ENCODE measurements at regions not wholly inside any gene's neighbourhood (a gene's known extent, or its start where the extent isn't known, plus 50 kb on each side); places are given as distances from the start of the nearest gene placed in this dataset.

GRCh38 chr1:37393173-37394120 is 80.9 kb upstream of the ZC3H12A start:
- no peak for DNase-seq
- no peak overlapping the region for H3K27ac ChIP-seq (ENCODE audit: low read length)
- WGBS (ENCODE audit: insufficient coverage, low lambda C conversion rate): no CpG with 5 or more reads among the region's 11 CpGs
- no peaks in the 10 kb centered on the region for H3K4me1 ChIP-seq (ENCODE audit: control insufficient read depth, insufficient read depth, low read length)
- no peaks in the 10 kb centered on the region for H3K36me3 ChIP-seq (ENCODE audit: control insufficient read depth, insufficient read depth, low read length)
- no peak overlapping the region for H3K4me3 ChIP-seq (ENCODE audit: low read length)
- H3K9me3 ChIP-seq (ENCODE audit: control insufficient read depth, low read depth, low read length): no peaks in the 10 kb centered on the region
- peaks cover 14% of the 10 kb centered on the region for H3K27me3 ChIP-seq (ENCODE audit: control insufficient read depth, insufficient read depth, low read length)

GRCh38 chr1:37394574-37395464 is 79.6 kb upstream of the ZC3H12A start:
- no peaks in the 10 kb centered on the region for H3K4me1 ChIP-seq (ENCODE audit: control insufficient read depth, insufficient read depth, low read length)
- no peak overlapping the region for H3K27ac ChIP-seq (ENCODE audit: low read length)
- no peaks in the 10 kb centered on the region for H3K9me3 ChIP-seq (ENCODE audit: control insufficient read depth, low read depth, low read length)
- WGBS (ENCODE audit: insufficient coverage, low lambda C conversion rate): 80% methylated on average over 1 of the region's 10 CpGs
- no peaks in the 10 kb centered on the region for H3K36me3 ChIP-seq (ENCODE audit: control insufficient read depth, insufficient read depth, low read length)
- DNase-seq: no peak
- H3K4me3 ChIP-seq (ENCODE audit: low read length): no peak overlapping the region
- peaks cover 14% of the 10 kb centered on the region for H3K27me3 ChIP-seq (ENCODE audit: control insufficient read depth, insufficient read depth, low read length)

GRCh38 chr1:37398096-37398495 is 76.3 kb upstream of the ZC3H12A start:
- no peak overlapping the region for H3K4me3 ChIP-seq (ENCODE audit: low read length)
- no peaks in the 10 kb centered on the region for H3K36me3 ChIP-seq (ENCODE audit: control insufficient read depth, insufficient read depth, low read length)
- 100% methylated on average over 1 of the region's 8 CpGs for WGBS (ENCODE audit: insufficient coverage, low lambda C conversion rate)
- H3K27me3 ChIP-seq (ENCODE audit: control insufficient read depth, insufficient read depth, low read length): peaks cover 7% of the 10 kb centered on the region
- no peak for DNase-seq
- no peak overlapping the region for H3K27ac ChIP-seq (ENCODE audit: low read length)
- H3K4me1 ChIP-seq (ENCODE audit: control insufficient read depth, insufficient read depth, low read length): no peaks in the 10 kb centered on the region
- no peaks in the 10 kb centered on the region for H3K9me3 ChIP-seq (ENCODE audit: control insufficient read depth, low read depth, low read length)

- no peak for DNase-seq
These were observed 75.2 kb upstream of the ZC3H12A start for GRCh38 chr1:37399205-37399604.

GRCh38 chr1:37399830-37400464 is 74.4 kb upstream of the ZC3H12A start:
- WGBS (ENCODE audit: insufficient coverage, low lambda C conversion rate): no CpG with 5 or more reads among the region's 3 CpGs
- H3K27me3 ChIP-seq (ENCODE audit: control insufficient read depth, insufficient read depth, low read length): peaks cover 2% of the 10 kb centered on the region
- DNase-seq: no peak
- no peak overlapping the region for H3K27ac ChIP-seq (ENCODE audit: low read length)
- H3K4me1 ChIP-seq (ENCODE audit: control insufficient read depth, insufficient read depth, low read length): no peaks in the 10 kb centered on the region
- H3K4me3 ChIP-seq (ENCODE audit: low read length): no peak overlapping the region
- no peaks in the 10 kb centered on the region for H3K9me3 ChIP-seq (ENCODE audit: control insufficient read depth, low read depth, low read length)
- no peaks in the 10 kb centered on the region for H3K36me3 ChIP-seq (ENCODE audit: control insufficient read depth, insufficient read depth, low read length)

More at GRCh38 chr1:37399205-37399604, 75.2 kb upstream of the ZC3H12A start:
- H3K4me1 ChIP-seq (ENCODE audit: control insufficient read depth, insufficient read depth, low read length): no peaks in the 10 kb centered on the region
- no peaks in the 10 kb centered on the region for H3K9me3 ChIP-seq (ENCODE audit: control insufficient read depth, low read depth, low read length)
- H3K4me3 ChIP-seq (ENCODE audit: low read length): no peak overlapping the region
- H3K27me3 ChIP-seq (ENCODE audit: control insufficient read depth, insufficient read depth, low read length): peaks cover 7% of the 10 kb centered on the region
- 94% methylated on average over 2 of the region's 6 CpGs for WGBS (ENCODE audit: insufficient coverage, low lambda C conversion rate)
- H3K36me3 ChIP-seq (ENCODE audit: control insufficient read depth, insufficient read depth, low read length): no peaks in the 10 kb centered on the region
- H3K27ac ChIP-seq (ENCODE audit: low read length): no peak overlapping the region

- Histone ChIP-seq H3K27me3 (ENCODE audit: control insufficient read depth, insufficient read depth, low read length) (no peaks in the 10 kb centered on the region), H3K27ac (ENCODE audit: low read length) (no peak overlapping the region), H3K9me3 (ENCODE audit: control insufficient read depth, low read depth, low read length) (no peaks in the 10 kb centered on the region), H3K36me3 (ENCODE audit: control insufficient read depth, insufficient read depth, low read length) (no peaks in the 10 kb centered on the region), H3K4me3 (ENCODE audit: low read length) (no peak overlapping the region), H3K4me1 (ENCODE audit: control insufficient read depth, insufficient read depth, low read length) (no peaks in the 10 kb centered on the region)
- 62% methylated on average over 8 of the region's 21 CpGs for WGBS (ENCODE audit: insufficient coverage, low lambda C conversion rate)
- DNase-seq: no peak
These were observed 73.7 kb upstream of the ZC3H12A start for GRCh38 chr1:37400466-37401225.

- Histone ChIP-seq H3K4me1 (ENCODE audit: control insufficient read depth, insufficient read depth, low read length) (no peaks in the 10 kb centered on the region), H3K27ac (ENCODE audit: low read length) (no peak overlapping the region)
These were observed 71.2 kb upstream of the ZC3H12A start for GRCh38 chr1:37403166-37403565.

GRCh38 chr1:37404711-37405110 is 69.7 kb upstream of the ZC3H12A start:
- no peak for DNase-seq
- Histone ChIP-seq H3K9me3 (ENCODE audit: control insufficient read depth, low read depth, low read length) (no peaks in the 10 kb centered on the region), H3K4me3 (ENCODE audit: low read length) (no peak overlapping the region), H3K36me3 (ENCODE audit: control insufficient read depth, insufficient read depth, low read length) (no peaks in the 10 kb centered on the region), H3K27ac (ENCODE audit: low read length) (no peak overlapping the region), H3K4me1 (ENCODE audit: control insufficient read depth, insufficient read depth, low read length) (no peaks in the 10 kb centered on the region), H3K27me3 (ENCODE audit: control insufficient read depth, insufficient read depth, low read length) (no peaks in the 10 kb centered on the region)
- no CpG with 5 or more reads among the region's 4 CpGs for WGBS (ENCODE audit: insufficient coverage, low lambda C conversion rate)

More at GRCh38 chr1:37403166-37403565, 71.2 kb upstream of the ZC3H12A start:
- Histone ChIP-seq H3K27me3 (ENCODE audit: control insufficient read depth, insufficient read depth, low read length) (no peaks in the 10 kb centered on the region), H3K4me3 (ENCODE audit: low read length) (no peak overlapping the region), H3K9me3 (ENCODE audit: control insufficient read depth, low read depth, low read length) (no peaks in the 10 kb centered on the region), H3K36me3 (ENCODE audit: control insufficient read depth, insufficient read depth, low read length) (no peaks in the 10 kb centered on the region)
- no peak for DNase-seq
- 86% methylated on average over 1 of the region's 4 CpGs for WGBS (ENCODE audit: insufficient coverage, low lambda C conversion rate)

- H3K36me3 ChIP-seq (ENCODE audit: control insufficient read depth, insufficient read depth, low read length): no peaks in the 10 kb centered on the region
- no CpG with 5 or more reads among the region's 7 CpGs for WGBS (ENCODE audit: insufficient coverage, low lambda C conversion rate)
- H3K9me3 ChIP-seq (ENCODE audit: control insufficient read depth, low read depth, low read length): no peaks in the 10 kb centered on the region
- no peaks in the 10 kb centered on the region for H3K27me3 ChIP-seq (ENCODE audit: control insufficient read depth, insufficient read depth, low read length)
- no peak overlapping the region for H3K4me3 ChIP-seq (ENCODE audit: low read length)
- no peak overlapping the region for H3K27ac ChIP-seq (ENCODE audit: low read length)
- DNase-seq: no peak
- no peaks in the 10 kb centered on the region for H3K4me1 ChIP-seq (ENCODE audit: control insufficient read depth, insufficient read depth, low read length)
These were observed 64.3 kb upstream of the ZC3H12A start for GRCh38 chr1:37410105-37410504.

Measured in large intestine (tissue), 3 donors.